NCI-H146 (cell line): ENCODE measurements at regions not wholly inside any gene's neighbourhood (a gene's known extent, or its start where the extent isn't known, plus 50 kb on each side); places are given as distances from the start of the nearest gene placed in this dataset.

Experiments
- DNase-seq: peaks from one replicate; lab custom pipeline; 2025; lab: John Stamatoyannopoulos, UW

DNA sequence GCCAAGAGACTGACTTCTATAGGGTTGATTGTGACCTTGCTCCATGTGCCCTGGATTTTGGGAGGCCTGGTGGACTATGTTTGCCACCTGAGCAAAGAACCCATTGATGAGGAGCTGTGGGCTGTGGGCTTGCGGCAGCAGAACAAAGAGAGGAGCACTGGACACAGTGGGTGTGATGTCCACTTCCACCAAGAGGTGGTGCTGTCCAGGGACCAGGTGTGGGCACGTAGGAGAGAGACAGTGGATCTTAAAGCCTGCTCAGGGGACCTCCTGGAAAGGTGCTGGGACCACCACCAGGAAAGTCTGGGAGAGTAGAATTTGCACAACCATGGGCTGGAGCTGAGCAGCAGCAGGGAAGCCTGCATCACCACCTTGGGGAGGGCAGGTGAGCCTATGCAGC lies 106.7 kb upstream of the ETS2 start:
- peak; percentile 51 for DNase-seq

DNA sequence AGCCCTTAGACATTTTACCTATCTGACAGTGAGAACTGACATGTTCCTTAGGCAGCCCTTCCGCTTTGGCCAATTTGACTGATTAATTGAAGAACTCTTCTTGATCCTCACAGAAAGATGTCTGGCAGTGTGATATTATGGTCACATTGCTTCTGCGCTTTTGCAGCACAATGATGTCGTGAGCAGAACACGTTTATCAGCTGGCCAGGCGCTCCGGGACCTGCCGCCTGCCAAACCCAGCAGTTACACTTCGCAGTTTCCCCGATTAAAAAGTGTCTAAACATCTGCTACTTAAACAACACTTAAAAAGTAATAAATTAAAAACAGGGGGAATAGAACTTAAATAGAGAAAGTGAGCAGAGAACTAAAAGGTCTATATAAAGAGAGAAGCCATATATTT lies 103.5 kb upstream of the ETS2 start:
- no peak for DNase-seq

DNA sequence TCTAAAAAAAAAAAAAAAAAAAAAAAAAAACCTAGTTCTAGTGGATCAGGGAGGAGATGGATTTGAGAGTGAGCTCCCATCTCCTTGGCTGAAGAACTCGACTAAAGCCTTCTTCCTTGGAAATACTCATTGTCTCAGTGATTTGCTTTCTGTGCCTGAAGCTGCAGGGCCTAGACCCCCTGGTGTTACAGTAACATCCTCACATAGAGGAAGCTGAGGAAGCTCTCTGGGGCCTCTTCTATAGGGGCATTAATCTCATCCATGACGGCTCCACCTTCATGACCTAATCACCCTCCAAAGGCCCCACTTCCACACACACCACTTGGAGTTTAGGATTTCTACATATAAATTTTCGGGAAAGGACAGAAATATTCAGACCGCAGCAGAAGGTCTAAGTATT lies 95.9 kb upstream of the ETS2 start:
- DNase-seq = no peak

DNA sequence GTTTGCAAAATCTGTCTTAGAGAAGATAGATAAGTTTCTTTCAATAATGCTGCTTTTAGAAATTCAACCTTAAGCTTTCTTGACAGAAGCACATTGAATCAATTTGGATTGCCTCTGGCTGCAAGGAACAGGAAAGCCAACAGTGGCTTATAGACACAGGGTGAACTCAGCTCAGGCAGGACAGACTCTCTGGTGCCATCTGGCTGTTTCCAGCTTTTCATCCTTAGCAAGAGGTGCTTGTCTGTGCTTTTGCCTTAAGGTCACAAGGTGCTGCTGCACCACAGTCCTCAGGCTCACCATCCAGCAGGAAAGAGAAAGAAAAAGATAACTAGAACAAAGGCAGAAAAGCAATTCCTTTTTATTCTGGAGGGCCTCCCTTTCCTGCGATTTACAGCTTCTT lies 93.7 kb upstream of the ETS2 start:
- peak; percentile 75 for DNase-seq

DNA sequence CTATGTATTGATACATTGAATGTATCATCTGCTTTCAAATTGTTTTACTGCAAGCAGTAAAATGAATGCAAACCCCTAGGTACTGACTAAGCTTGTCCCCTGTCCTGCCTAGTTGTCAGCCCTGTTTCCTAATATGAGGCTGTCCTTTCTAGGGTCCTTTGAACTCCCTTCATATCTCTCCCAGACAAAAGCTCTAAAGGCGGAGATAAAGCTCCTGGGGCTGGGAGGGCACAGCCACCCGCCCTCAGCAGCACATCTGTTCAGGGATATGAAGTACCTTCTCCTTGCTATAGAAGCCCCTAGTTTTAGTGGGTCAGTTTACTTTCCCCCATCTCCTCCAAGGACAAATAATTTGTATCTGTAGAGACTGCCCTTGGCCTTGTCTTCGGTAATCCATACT lies 93.1 kb upstream of the ETS2 start:
- DNase-seq = no peak

DNA sequence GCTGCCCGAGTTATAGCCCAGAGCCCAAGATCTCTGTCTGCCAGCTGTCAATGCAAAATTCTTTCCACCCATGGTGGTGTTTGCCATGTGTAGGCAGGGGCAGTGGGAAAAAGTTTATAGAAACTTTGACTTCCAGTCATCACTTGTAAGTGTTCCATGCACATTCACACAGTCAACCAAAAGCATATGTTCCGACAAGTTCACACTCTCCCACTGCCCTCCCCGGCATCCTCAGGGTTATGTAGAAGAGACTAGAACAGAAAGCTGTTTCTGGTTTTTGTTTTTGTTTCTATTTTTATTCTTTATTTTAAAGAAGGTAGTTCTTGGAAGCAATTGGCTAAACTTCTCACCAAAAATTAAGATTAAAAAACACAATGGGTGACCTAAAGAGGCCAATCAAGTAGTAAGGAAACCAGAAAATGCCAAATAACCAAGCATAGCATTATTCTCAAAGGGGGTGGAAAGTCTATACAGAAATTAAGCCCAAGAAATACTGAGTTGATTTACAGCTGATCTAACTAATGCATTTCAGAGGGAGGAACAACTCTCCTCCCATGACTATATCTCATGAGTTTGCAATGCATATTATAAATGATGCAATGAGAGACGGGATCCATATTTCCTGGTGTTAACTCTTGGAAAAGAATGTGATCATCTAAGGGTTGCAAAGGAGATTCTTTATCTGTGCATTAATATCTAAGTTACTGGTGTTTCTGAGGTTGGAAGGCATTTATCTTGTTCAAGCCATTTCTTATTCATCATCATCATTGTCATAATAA lies 91.5 kb upstream of the ETS2 start:
- DNase-seq = no peak

DNA sequence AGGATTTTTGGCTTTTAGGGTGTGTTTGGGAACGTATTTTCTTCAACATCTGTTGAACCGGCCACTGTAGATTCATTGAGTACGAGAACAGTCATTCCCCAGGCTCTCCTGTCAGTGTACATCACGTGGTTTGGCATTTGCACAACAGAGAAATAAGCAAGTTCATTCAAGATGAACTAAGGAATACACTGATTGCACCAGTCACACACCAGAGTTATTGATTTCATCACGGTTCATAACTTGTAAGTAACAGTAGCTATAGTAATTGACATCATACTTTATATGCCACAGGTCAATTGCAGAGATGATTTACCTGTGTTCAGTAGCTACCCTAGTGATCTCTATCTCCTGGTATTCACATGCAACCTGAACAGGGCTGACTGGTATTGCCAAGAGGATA lies 90.7 kb upstream of the ETS2 start:
- no peak for DNase-seq

DNA sequence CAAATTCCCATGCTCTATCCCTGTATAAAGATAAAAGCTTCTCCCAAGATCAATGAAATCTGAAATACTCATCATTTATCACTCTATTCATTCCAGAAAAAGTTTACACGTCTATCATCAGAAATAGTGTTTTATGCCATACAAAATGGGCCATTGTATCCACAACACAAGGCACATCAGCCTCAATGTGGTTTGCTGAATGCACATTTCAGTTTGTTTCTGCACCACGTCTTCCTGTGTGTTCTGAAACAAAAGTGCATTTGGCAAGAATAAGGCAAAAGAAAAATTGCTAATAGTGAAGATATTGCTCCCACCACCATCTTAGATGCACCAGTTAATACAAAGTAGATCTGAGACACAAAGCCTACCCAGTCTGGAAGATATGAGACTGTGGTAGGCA lies 89.6 kb upstream of the ETS2 start:
- no peak for DNase-seq

DNA sequence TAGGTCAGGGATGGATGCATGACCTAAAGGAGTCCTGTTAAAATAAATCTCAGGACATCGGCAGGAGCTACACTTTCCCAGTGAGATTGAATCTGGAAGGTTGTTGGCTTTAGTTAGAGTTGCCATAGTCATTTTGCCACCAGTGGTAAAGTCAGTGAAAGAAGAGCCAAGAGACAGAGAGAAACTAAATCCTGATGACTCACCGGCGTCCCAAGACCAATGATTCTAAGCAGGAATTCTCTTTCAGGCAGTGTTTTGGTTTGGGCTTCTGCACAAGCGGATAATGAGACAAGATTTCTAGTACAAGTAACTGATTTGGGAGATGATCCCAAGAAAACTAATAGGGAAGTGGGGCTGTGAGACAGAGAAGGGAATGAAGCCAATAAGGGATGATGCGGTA lies 88.8 kb upstream of the ETS2 start:
- no peak for DNase-seq

DNA sequence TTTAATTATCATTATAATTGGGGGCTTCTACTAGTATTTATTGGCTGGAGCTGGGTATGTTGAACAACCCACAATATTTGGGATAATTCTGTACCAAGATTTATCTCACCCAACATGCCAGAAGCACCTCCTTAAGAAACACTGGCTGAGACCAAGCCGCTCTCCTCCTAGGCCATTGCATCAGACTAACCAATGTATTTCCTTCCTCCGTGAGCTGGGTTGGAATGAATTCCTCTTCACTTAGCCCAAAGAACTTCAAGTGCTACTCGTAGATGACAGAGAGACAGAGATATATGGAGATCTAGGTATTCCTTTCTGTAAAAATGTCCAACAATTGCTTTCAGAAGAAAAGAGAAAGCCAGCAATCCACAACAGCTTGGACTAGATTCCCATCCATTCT lies 87.2 kb upstream of the ETS2 start:
- DNase-seq = no peak

DNA sequence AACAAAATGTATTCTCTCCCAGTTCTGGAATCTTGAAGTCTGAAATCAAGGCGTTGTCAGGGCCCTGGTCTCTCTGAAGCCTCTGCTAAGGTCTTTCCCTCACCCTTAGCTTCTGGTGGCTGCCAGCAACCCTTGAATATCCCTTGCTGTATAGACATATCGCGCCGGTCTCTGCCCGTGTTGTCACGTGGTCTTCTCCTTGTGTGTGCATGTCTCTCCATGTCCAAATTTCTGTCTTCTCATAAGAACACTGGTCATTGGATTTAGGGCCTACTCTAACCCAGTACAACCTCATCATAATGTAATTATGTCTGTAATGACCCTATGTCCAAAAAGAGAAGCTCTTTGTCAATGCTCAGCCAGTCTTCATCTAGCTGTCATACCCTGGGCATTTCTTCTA lies 85.7 kb upstream of the ETS2 start:
- DNase-seq = no peak

DNA sequence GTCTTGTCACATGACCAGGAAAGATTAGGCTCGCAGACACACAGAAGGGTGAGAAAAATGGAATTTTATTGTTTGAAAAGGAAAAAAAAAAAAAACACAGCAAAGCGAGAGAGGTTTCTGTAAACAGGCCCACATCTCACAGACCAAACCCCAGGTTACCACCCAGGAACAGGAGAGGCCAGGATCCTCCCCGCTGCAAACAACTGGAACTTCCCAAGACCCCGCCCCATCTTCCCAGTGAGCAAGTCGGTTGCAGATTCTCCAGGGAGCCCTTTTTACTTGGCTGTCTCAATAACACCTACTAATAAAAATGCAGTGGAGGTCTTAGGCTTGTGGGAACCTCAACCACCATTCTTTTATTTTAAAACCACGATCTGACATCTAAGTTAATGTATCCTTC lies 84.7 kb upstream of the ETS2 start:
- no peak for DNase-seq

DNA sequence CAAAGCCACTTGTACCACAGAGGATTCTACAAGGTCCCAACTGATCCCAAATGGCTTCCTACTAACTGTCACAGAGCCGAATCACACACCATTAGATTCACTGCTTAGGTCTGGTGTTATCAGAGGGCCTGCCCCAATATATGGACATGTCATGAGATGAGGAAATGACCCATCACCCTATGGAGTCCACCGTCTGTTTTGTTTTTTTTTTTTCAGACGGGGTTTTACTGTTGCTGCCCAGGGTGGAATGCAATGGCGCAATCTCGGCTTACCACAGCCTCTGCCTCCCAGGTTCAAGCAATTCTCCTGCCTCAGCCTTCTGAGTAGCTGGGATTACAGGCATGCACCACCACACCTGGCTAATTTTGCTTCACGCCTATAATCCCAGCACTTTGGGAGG lies 83.8 kb upstream of the ETS2 start:
- no peak for DNase-seq

DNA sequence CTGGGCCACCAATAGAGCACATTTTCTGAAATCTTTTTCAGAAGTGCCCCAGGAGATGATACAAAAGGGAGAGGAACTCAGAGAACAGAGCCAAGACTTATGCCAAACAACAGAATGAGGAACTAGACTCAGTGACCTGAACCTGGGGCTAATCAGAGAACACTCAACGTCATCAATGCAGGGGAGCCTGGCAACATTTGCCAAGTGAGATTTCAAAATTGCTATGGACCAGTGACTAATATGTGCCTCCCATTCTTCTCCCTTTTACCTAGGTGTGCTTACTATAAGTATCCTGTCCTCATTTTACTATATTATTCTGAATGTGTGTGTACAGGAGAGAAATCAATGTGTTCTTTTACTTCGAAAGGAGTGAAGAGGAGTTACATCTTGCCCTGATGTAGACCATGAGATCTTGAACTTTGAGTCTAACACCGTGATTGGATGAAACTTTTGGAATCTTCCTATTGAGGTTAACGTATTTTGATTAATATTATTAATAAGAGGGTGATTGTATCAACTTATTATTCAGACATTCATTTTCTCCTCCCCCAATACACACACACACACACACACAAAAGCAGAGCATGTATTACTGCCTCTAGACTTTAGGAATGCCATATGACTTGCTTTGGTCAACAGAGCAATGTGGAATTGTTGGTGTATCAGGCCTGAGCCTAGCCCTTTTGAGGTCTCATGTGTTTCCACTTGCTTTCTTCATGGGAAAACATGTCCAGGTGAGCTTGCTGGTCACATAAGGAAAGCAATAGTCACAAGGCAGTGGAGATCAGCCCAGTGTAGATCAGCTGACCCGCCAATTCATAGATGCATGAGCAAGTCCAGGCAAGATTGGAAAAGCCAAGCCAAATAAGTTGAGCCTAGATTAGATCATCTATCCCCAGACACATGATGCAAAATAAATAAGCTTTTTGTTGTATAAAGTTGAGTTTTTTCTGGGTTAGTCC lies 80.3 kb upstream of the ETS2 start:
- DNase-seq = no peak

DNA sequence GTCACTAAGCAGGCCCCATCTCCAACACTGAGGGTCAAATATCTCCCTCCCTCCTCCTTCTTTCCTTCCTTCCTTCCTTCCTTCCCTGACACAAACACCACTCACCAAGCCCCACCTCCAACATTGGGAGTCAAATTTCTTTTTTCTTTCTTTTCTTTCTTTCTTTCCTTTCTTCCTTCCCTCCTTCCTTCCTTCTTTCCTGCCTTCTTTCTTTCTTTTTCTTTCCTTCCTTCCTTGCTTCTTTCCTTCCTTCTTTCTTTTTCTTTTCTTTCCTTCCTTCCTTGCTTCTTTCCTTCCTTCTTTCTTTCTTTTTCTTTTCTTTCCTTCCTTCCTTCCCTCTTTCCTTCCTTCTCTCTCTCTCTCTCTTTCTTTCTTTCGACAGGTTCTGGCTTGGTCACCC lies 79.2 kb upstream of the ETS2 start:
- no peak for DNase-seq

DNA sequence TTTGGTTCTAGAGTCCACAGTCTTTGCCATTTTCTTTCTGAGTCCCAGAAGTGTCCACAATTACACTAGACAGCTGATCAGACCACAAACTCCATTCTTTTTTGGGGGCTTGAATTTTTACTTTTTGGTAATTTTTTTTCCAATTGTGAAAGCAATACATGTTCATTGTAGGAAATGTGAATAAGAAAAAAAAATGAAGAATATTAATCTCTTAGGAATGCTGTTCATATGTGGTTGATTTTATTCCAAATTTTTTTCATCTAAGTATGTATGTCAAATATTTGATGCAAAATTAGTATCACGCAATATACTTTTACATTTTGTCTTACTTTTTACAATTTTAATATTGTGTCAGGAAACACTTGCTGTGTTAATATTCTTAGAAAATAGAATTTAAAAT lies 76.4 kb upstream of the ETS2 start:
- DNase-seq = no peak

DNA sequence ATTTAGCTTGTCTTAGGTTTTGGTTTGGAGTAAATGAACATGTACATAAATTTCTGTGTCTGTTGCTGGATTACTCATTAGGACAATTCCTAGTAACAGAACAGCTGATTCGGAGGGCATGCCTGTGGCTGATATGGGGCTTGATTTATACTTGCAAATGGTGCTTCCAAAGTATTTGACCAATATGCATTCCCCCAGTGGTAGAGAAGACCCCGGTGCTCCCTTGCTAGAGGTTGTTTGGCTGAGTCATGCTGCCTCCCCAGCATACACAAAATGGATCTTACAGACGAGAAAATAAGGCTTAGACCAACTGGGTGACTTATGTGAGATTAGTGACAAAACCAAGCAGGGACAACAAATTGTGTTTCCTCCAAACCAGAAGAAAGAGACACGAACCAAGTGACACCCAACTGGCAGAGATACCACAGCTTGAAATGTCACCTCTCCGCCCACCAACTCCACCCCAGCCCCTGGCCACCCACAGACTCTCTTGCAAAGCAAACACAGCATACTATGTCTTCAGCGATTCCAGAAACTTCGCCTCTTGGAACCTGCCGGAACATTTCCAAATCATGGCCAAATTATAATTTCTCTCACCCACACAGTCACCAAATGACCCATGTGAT lies 75.9 kb upstream of the ETS2 start:
- DNase-seq = no peak

DNA sequence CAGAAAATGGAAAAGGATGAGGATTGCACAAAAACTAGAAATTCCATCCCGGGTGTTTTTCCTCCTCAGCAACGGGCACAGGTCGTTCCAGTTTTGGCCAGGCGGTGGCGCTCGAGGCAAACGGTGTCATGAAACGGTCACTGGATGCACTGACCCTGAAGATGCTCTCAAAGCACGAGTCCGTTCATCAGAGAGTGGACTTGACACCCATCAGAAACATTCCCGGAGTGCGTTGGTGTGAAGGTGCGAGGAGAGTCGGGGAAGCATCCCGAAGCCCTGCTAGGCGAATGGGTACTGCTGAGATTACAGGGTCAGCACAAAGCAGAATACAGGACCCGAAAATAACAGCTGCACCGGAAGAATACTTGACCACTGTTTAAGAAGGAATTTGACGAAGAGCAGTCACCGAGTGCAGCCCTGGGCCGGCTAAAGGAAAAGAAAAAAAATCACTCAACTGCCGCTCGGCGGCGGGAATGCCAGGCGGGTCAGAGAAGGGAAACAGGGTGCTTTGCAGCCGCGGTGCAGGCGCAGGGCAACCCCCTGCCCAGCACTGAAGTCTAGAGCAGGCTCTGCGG lies 71.7 kb upstream of the ETS2 start:
- peak; percentile 83 for DNase-seq

DNA sequence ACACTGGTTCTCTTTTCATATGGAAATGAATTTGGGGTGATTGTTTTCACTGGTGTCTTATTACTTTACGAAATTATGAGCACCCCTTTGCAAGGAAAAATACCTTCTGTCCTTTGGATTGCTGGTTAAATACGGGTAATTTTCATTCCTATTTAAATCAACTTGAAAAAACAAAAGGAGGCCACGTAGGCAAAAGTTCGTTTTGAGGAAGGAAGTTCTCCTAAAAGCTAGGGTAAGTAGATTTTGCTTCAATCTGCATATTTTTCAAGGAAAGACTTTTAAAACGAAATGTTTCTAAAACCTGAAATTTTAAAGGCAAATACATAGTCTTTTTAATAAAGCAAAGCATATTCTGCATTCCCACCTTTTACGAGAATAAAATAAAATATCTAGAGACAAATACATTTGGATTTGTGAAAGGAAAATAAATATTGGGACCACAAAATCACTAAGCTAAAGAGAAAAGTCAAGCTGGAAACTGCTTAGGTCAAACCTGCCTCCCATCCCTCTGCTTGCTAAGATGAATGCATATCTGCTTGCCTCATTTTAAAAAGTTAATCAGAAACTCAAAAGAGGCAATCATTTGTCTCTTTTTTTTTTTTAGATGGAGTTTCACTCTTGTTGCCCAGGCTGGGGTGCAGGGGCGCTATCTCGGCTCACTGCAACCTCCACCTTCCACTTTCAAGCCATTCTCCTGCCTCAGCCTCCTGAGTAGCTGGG lies 70.9 kb upstream of the ETS2 start:
- no peak for DNase-seq

DNA sequence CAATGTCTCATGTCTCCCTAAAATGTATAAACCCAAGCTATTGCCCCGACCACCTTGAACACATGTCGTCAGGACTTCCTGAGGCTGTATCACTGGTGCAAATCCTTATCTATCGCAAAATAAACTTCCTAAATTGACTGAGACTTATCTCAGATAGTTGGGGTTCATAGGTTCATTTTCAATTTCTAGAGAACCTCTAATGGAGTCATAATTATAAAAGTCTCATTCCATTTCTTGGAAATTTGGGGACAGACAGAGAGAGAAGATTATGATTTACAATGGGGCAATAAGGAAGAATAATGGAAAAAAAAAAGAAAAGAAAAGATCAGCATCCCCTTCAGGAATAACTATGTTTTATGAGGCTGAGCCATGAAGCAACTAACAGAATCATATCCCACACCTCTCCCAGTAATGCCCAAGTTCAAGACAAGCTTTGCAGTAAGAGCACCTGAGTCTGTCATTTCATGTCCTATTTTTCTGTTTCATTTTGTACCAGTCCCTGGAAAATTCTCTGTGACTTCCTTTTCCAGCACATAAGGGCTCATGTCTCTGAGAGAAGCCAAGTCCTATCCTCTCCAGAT lies 70.0 kb upstream of the ETS2 start:
- no peak for DNase-seq

DNA sequence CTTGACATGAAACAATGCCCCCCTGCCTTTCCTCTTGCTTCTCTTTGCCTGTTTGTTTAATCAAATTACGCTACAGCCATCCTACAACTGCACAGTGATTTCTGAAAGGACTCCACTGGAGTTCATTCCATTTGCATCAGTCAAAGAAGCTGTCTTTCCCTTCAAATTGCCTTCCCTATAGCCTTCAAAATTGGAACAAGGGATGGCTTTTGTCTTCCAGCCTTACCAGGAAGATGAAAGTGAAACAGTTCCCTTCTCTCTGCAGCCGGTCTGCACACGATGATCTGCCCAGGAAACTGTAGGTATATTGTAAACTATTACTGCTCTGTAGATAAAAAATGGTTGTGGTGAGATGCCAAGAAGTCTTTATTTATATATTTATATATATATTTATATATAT lies 65.6 kb upstream of the ETS2 start:
- peak; percentile 36 for DNase-seq
